H9 (cell line): ENCODE measurements at regions not wholly inside any gene's neighbourhood (a gene's known extent, or its start where the extent isn't known, plus 50 kb on each side); places are given as distances from the start of the nearest gene placed in this dataset.

Source experiments
- DNase-seq: peaks from one replicate; pipeline ENCODE4 v3.0.0-alpha.2; 2017
- H2AFZ ChIP-seq: one replicate; pipeline ENCODE4 v1.6.1; 2013; ENCODE audit warnings: mild to moderate bottlenecking, low read length, control low read depth, moderate library complexity
- H2AK5ac ChIP-seq: 2 replicates; pipeline ENCODE4 v1.6.1; 2013; ENCODE audit warnings: low read length, control low read depth, mixed read lengths; ENCODE audit not compliant: insufficient read length
- H2BK120ac ChIP-seq: one replicate; pipeline ENCODE4 v1.6.1; 2013; ENCODE audit warnings: low read depth, mild to moderate bottlenecking, low read length, control low read depth, inconsistent platforms; ENCODE audit not compliant: poor library complexity, severe bottlenecking
- H2BK12ac ChIP-seq: 2 replicates; pipeline ENCODE4 v1.6.1; 2013; ENCODE audit warnings: low read length, control low read depth, mixed read lengths, low read depth; ENCODE audit not compliant: insufficient read length
- H2BK15ac ChIP-seq: 2 replicates; pipeline ENCODE4 v1.6.1; 2013; ENCODE audit warnings: low read depth, low read length, control low read depth
- H2BK20ac ChIP-seq: one replicate; pipeline ENCODE4 v1.6.1; 2013; ENCODE audit warnings: low read depth, mild to moderate bottlenecking, low read length, control low read depth, inconsistent platforms; ENCODE audit not compliant: poor library complexity, severe bottlenecking
- H2BK5ac ChIP-seq: 2 replicates; pipeline ENCODE4 v1.6.1; 2013; ENCODE audit warnings: low read length, control low read depth, mixed read lengths; ENCODE audit not compliant: insufficient read length
- H3K14ac ChIP-seq: 2 replicates; pipeline ENCODE4 v1.6.1; 2013; ENCODE audit warnings: low read length, control low read depth; ENCODE audit not compliant: insufficient read depth
- H3K18ac ChIP-seq: 2 replicates; pipeline ENCODE4 v1.6.1; 2013; ENCODE audit warnings: low read depth, mild to moderate bottlenecking, mixed read lengths, low read length, control low read depth; ENCODE audit not compliant: insufficient read length
- H3K23ac ChIP-seq: 2 replicates; pipeline ENCODE4 v1.6.1; 2013; ENCODE audit warnings: low read length, control low read depth, mixed read lengths, low read depth; ENCODE audit not compliant: insufficient read length
- H3K23me2 ChIP-seq: 2 replicates; pipeline ENCODE4 v1.6.1; 2013; ENCODE audit warnings: low read depth, mild to moderate bottlenecking, mixed read lengths, low read length, control low read depth; ENCODE audit not compliant: insufficient read length, poor library complexity, severe bottlenecking
- H3K27ac ChIP-seq: 2 replicates; pipeline ENCODE4 v1.5.1; 2013; ENCODE audit warnings: low read length, control low read depth, mixed read lengths, low read depth; ENCODE audit not compliant: insufficient read length
- H3K27me3 ChIP-seq: 2 replicates; pipeline ENCODE4 v1.6.1; 2013; ENCODE audit warnings: low read length, control low read depth, inconsistent platforms; ENCODE audit not compliant: insufficient read depth
- H3K4ac ChIP-seq: 2 replicates; pipeline ENCODE4 v1.6.1; 2013; ENCODE audit warnings: low read depth, mild to moderate bottlenecking, control low read depth, inconsistent platforms, low read length, moderate library complexity
- H3K4me1 ChIP-seq: 2 replicates; pipeline ENCODE4 v1.6.1; 2013; ENCODE audit warnings: low read length, control low read depth, inconsistent platforms; ENCODE audit not compliant: insufficient read depth
- H3K4me2 ChIP-seq: 2 replicates; pipeline ENCODE4 v1.6.1; 2013; ENCODE audit warnings: low read length, control low read depth, mixed read lengths; ENCODE audit not compliant: insufficient read length, insufficient read depth
- H3K56ac ChIP-seq: 2 replicates; pipeline ENCODE4 v1.6.1; 2013; ENCODE audit warnings: low read depth, mild to moderate bottlenecking, mixed read lengths, low read length, control low read depth; ENCODE audit not compliant: insufficient read length
- H3K79me1 ChIP-seq: 2 replicates; pipeline ENCODE4 v1.6.1; 2013; ENCODE audit warnings: low read depth, mild to moderate bottlenecking, moderate library complexity, low read length, control low read depth, inconsistent platforms; ENCODE audit not compliant: insufficient read depth, poor library complexity, severe bottlenecking
- H3K79me2 ChIP-seq: 2 replicates; pipeline ENCODE4 v1.6.1; 2013; ENCODE audit warnings: low read length, control low read depth, inconsistent platforms; ENCODE audit not compliant: insufficient read depth
- H3K9ac ChIP-seq: 2 replicates; pipeline ENCODE4 v1.6.1; 2013; ENCODE audit warnings: low read length, control low read depth, mixed read lengths; ENCODE audit not compliant: insufficient read length; ENCODE audit errors: extremely low read depth
- H3K9me3 ChIP-seq: one replicate; pipeline ENCODE4 v1.6.1; 2013; ENCODE audit warnings: low read depth, low read length, inconsistent platforms; ENCODE audit not compliant: control insufficient read depth
- H3T11ph ChIP-seq: one replicate; pipeline ENCODE4 v1.6.1; 2013; ENCODE audit warnings: mild to moderate bottlenecking, low read length, control low read depth, inconsistent platforms
- H4K20me1 ChIP-seq: one replicate; pipeline ENCODE4 v1.6.1; 2013; ENCODE audit not compliant: control insufficient read depth, insufficient read length, insufficient read depth
- H4K5ac ChIP-seq: 2 replicates; pipeline ENCODE4 v1.6.1; 2013; ENCODE audit warnings: low read depth, mild to moderate bottlenecking, mixed read lengths, low read length, control low read depth; ENCODE audit not compliant: insufficient read length
- H4K8ac ChIP-seq: replicated peaks from 2 replicates; pipeline ENCODE4 v1.6.1; 2013; ENCODE audit warnings: low read length, control low read depth, mixed read lengths, low read depth; ENCODE audit not compliant: insufficient read length
- H4K91ac ChIP-seq: 2 replicates; pipeline ENCODE4 v1.6.1; 2013; ENCODE audit warnings: low read depth, mild to moderate bottlenecking, moderate library complexity, mixed read lengths, low read length, control low read depth; ENCODE audit not compliant: insufficient read length
- H3K27ac Mint-ChIP-seq, 3 experiments: 2 replicates in 2 of 3; 3 replicates in 1 of 3; pipeline ENCODE4 v1.8.0; 2020 to 2021; ENCODE audit warnings: mixed read lengths in 3 of 3, mild to moderate bottlenecking in 1 of 3, moderate library complexity in 1 of 3
- H3K27me3 Mint-ChIP-seq: 2 replicates; pipeline ENCODE4 v1.8.0; 2021; ENCODE audit warnings: low read depth, mild to moderate bottlenecking, moderate library complexity, mixed read lengths
- H3K36me3 Mint-ChIP-seq, 3 experiments: 2 replicates in 2 of 3; 3 replicates in 1 of 3; pipeline ENCODE4 v1.8.0; 2020 to 2021; ENCODE audit warnings: low read depth in 3 of 3, mixed read lengths in 3 of 3; ENCODE audit not compliant: insufficient read depth in 1 of 3
- H3K4me1 Mint-ChIP-seq, 2 experiments: 2 replicates each; pipeline ENCODE4 v1.8.0; 2020; ENCODE audit warnings: mixed read lengths in 2 of 2
- H3K4me3 Mint-ChIP-seq, 2 experiments: 2 replicates in 1 of 2; 3 replicates in 1 of 2; pipeline ENCODE4 v1.8.0; 2020 to 2021; ENCODE audit warnings: mild to moderate bottlenecking in 2 of 2, mixed read lengths in 2 of 2, moderate library complexity in 1 of 2
- H3K9me3 Mint-ChIP-seq, 2 experiments: 2 replicates in 1 of 2; 3 replicates in 1 of 2; pipeline ENCODE4 v1.8.0; 2020; ENCODE audit warnings: mild to moderate bottlenecking in 2 of 2, mixed read lengths in 2 of 2, moderate library complexity in 1 of 2
- WGBS: extraction: QIAGEN DNeasy Blood & Tissue Kit; methylation state at CpG from one replicate; pipeline ENCODE4 v1.1.7; 2013; ENCODE audit warnings: missing lambda C conversion rate, low lambda C conversion rate, mixed read lengths; ENCODE audit not compliant: insufficient read length; ENCODE audit errors: extremely low coverage; 5-methylcytosine and 5-hydroxymethylcytosine counted together
- TF ChIP-seq, protein P1 (sequence below): fragments of 200-600 bp; sonication (generic); conservative IDR thresholded peaks from 3 replicates; pipeline ENCODE4 v1.8.0; 2021; ENCODE audit warnings: antibody characterized with exemption, mild to moderate bottlenecking

DNA sequence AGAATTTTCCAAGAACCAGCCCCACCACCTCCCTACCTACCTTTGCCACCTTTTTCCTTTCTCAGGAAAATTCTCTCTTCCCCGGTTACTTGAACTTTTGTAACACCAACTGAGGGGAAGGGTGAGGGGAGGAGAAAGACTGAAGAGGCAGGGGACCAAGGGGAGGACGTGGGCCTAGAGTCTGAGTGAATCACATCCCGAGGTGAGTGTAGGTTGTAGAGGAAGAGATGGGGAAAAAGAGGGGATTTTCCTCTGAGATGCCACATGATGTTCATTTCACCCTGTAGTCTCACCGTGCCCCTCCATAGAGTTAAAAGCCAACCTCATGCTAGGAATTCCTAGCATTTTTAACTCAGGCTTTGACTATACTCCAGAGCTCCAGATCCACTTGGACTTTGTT lies 311.8 kb downstream of the RPAP3 start:
- Histone ChIP-seq H3K79me1 (no peaks in the 10 kb centered on the region), H3K27me3 (no peaks in the 10 kb centered on the region), H3K18ac (no peak overlapping the region), H4K8ac (no peak overlapping the region), H2BK5ac (no peak overlapping the region), H3K27ac (no peak overlapping the region), H3K23ac (no peak overlapping the region), H3K9ac (no peak overlapping the region), H3K4me2 (no peak overlapping the region), H2BK120ac (no peak overlapping the region), H3K14ac (no peak overlapping the region), H3T11ph (no peak overlapping the region), H2BK12ac (no peak overlapping the region), H4K20me1 (no peaks in the 10 kb centered on the region), H3K9me3 (peaks cover 6% of the 10 kb centered on the region), H2BK20ac (no peak overlapping the region), H2BK15ac (no peak overlapping the region), H3K56ac (no peak overlapping the region), H4K91ac (no peak overlapping the region), H2AK5ac (no peak overlapping the region), H3K79me2 (no peaks in the 10 kb centered on the region), H3K23me2 (no peaks in the 10 kb centered on the region), H3K4me1 (no peaks in the 10 kb centered on the region; the same call in 1 of the 2 replicates), H2AFZ (no peak overlapping the region), H4K5ac (no peak overlapping the region), H3K4ac (no peak overlapping the region)
- peaks cover 14 to 15% of the 10 kb centered on the region in 2 experiments; a peak in 4 of 5 replicates for H3K9me3 Mint-ChIP-seq
- no peak overlapping the region for H3K4me3 Mint-ChIP-seq
- no peaks in the 10 kb centered on the region for H3K27me3 Mint-ChIP-seq
- DNase-seq, result no peak
- H3K4me1 Mint-ChIP-seq, result peaks cover 6 to 9% of the 10 kb centered on the region in 2 experiments
- TF ChIP-seq, protein P1, sequence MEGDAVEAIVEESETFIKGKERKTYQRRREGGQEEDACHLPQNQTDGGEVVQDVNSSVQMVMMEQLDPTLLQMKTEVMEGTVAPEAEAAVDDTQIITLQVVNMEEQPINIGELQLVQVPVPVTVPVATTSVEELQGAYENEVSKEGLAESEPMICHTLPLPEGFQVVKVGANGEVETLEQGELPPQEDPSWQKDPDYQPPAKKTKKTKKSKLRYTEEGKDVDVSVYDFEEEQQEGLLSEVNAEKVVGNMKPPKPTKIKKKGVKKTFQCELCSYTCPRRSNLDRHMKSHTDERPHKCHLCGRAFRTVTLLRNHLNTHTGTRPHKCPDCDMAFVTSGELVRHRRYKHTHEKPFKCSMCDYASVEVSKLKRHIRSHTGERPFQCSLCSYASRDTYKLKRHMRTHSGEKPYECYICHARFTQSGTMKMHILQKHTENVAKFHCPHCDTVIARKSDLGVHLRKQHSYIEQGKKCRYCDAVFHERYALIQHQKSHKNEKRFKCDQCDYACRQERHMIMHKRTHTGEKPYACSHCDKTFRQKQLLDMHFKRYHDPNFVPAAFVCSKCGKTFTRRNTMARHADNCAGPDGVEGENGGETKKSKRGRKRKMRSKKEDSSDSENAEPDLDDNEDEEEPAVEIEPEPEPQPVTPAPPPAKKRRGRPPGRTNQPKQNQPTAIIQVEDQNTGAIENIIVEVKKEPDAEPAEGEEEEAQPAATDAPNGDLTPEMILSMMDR, result no peak
- peaks cover 0 to 16% (median 8%) of the 10 kb centered on the region in 3 experiments; a peak in 4 of 7 replicates for H3K36me3 Mint-ChIP-seq
- no peak overlapping the region for H3K27ac Mint-ChIP-seq
- no CpG with 5 or more reads among the region's 4 CpGs for WGBS
